Osteoblast (primary cell): ENCODE measurements at regions not wholly inside any gene's neighbourhood (a gene's known extent, or its start where the extent isn't known, plus 50 kb on each side); places are given as distances from the start of the nearest gene placed in this dataset.

Source experiments
- DNase-seq: peaks from one replicate; pipeline ENCODE4 v3.0.0; 2011; ENCODE audit warnings: low spot score, mixed read lengths; ENCODE audit not compliant: insufficient read length; ENCODE audit errors: missing footprints
- H2AFZ ChIP-seq: 2 replicates; pipeline ENCODE4 v1.6.0; 2011; ENCODE audit warnings: mild to moderate bottlenecking, low read length
- H3K27ac ChIP-seq: 2 replicates; pipeline ENCODE4 v1.5.1; 2011; ENCODE audit warnings: mild to moderate bottlenecking, low read depth, low read length, moderate library complexity
- H3K27me3 ChIP-seq: 2 replicates; pipeline ENCODE4 v1.6.0; 2012; ENCODE audit warnings: mild to moderate bottlenecking, control low read depth, inconsistent platforms, low read length, moderate library complexity; ENCODE audit not compliant: insufficient read depth
- H3K36me3 ChIP-seq: 2 replicates; pipeline ENCODE4 v1.5.1; 2011; ENCODE audit warnings: mild to moderate bottlenecking, low read length, control low read depth, moderate library complexity; ENCODE audit not compliant: insufficient read depth
- H3K4me1 ChIP-seq: 2 replicates; pipeline ENCODE4 v1.5.1; 2011; ENCODE audit warnings: mild to moderate bottlenecking, low read length, control low read depth, moderate library complexity; ENCODE audit not compliant: insufficient read depth
- H3K4me2 ChIP-seq: 2 replicates; pipeline ENCODE4 v1.6.0; 2011; ENCODE audit warnings: mild to moderate bottlenecking, low read length; ENCODE audit not compliant: insufficient read depth
- H3K4me3 ChIP-seq: fragments of 200-600 bp; sonication (generic); 3 replicates; pipeline ENCODE4 v1.5.1; 2012; ENCODE audit warnings: mild to moderate bottlenecking, low read length, inconsistent platforms; ENCODE audit not compliant: insufficient read depth
- H3K79me2 ChIP-seq: 2 replicates; pipeline ENCODE4 v1.6.0; 2012; ENCODE audit warnings: mild to moderate bottlenecking, low read length, control low read depth, inconsistent platforms; ENCODE audit not compliant: insufficient read depth
- H3K9me3 ChIP-seq: 2 replicates; pipeline ENCODE4 v1.5.1; 2011; ENCODE audit warnings: low read depth, low read length, control low read depth
- H4K20me1 ChIP-seq: 2 replicates; pipeline ENCODE4 v1.6.0; 2012; ENCODE audit warnings: mild to moderate bottlenecking, low read length, control low read depth; ENCODE audit not compliant: insufficient read depth
- CTCF ChIP-seq: IDR thresholded peaks from 2 replicates; pipeline ENCODE4 v1.5.1; 2011; ENCODE audit warnings: mild to moderate bottlenecking, low read depth, low read length, moderate library complexity; ENCODE audit errors: extremely low read depth

- Histone ChIP-seq H3K4me3 (no peak overlapping the region), H3K27ac (no peak overlapping the region), H3K36me3 (no peaks in the 10 kb centered on the region), H3K4me1 (no peaks in the 10 kb centered on the region), H3K27me3 (no peaks in the 10 kb centered on the region), H3K4me2 (no peak overlapping the region), H3K79me2 (no peaks in the 10 kb centered on the region), H2AFZ (no peak overlapping the region), H4K20me1 (no peaks in the 10 kb centered on the region), H3K9me3 (peaks cover 2% of the 10 kb centered on the region)
- no peak for DNase-seq
- TF ChIP-seq CTCF = no peak
Observed at GRCh38 chr9:7935681-7936080, 136.1 kb upstream of the DMAC1 start.

GRCh38 chr9:7932767-7933166, 133.2 kb upstream of the DMAC1 start:
- no peak overlapping the region for H3K4me2 ChIP-seq
- no peak for DNase-seq
- no peak for TF ChIP-seq CTCF
- H3K27ac ChIP-seq = no peak overlapping the region
- H3K36me3 ChIP-seq = no peaks in the 10 kb centered on the region
- H2AFZ ChIP-seq = no peak overlapping the region
- no peaks in the 10 kb centered on the region for H3K4me1 ChIP-seq
- no peak overlapping the region for H3K4me3 ChIP-seq
- H3K27me3 ChIP-seq = no peaks in the 10 kb centered on the region
- no peaks in the 10 kb centered on the region for H4K20me1 ChIP-seq
- H3K9me3 ChIP-seq = no peaks in the 10 kb centered on the region
- H3K79me2 ChIP-seq = no peaks in the 10 kb centered on the region

GRCh38 chr9:7930613-7931012, 131.0 kb upstream of the DMAC1 start:
- Histone ChIP-seq H4K20me1 (no peaks in the 10 kb centered on the region), H3K9me3 (no peaks in the 10 kb centered on the region), H3K79me2 (no peaks in the 10 kb centered on the region), H2AFZ (no peak overlapping the region), H3K4me2 (no peak overlapping the region), H3K4me1 (no peaks in the 10 kb centered on the region), H3K27me3 (no peaks in the 10 kb centered on the region), H3K36me3 (no peaks in the 10 kb centered on the region), H3K4me3 (no peak overlapping the region), H3K27ac (no peak overlapping the region)
- no peak for DNase-seq
- TF ChIP-seq CTCF = no peak

- H3K27me3 ChIP-seq = no peaks in the 10 kb centered on the region
- no peak overlapping the region for H3K4me2 ChIP-seq
- no peak for DNase-seq
- no peaks in the 10 kb centered on the region for H3K4me1 ChIP-seq
- no peak overlapping the region for H2AFZ ChIP-seq
- H4K20me1 ChIP-seq = no peaks in the 10 kb centered on the region
- H3K4me3 ChIP-seq = no peak overlapping the region
- no peak for TF ChIP-seq CTCF
- H3K9me3 ChIP-seq = no peaks in the 10 kb centered on the region
- no peaks in the 10 kb centered on the region for H3K36me3 ChIP-seq
- no peak overlapping the region for H3K27ac ChIP-seq
- H3K79me2 ChIP-seq = no peaks in the 10 kb centered on the region
Observed at GRCh38 chr9:7921545-7922197, 122.1 kb upstream of the DMAC1 start.
